RWPE1 (cell line): ENCODE measurements at regions not wholly inside any gene's neighbourhood (a gene's known extent, or its start where the extent isn't known, plus 50 kb on each side); places are given as distances from the start of the nearest gene placed in this dataset.

Experiments used
- CTCF ChIA-PET: fragments of 350-600 bp; sonication (Branson Sonifier 250); formaldehyde crosslinking; extraction: SDS; loops from one replicate; lab custom pipeline; 2021; lab: Yijun Ruan, JAX
- POLR2A ChIA-PET: fragments of 400-600 bp; formaldehyde crosslinking; extraction: SDS; loops from one replicate; lab custom pipeline; 2020; ENCODE audit warnings: antibody characterized with exemption; ENCODE audit not compliant: low non-redundant PET; lab: Yijun Ruan, JAX
- DNase-seq: peaks from one replicate; pipeline ENCODE4 v3.0.0; 2012; ENCODE audit warnings: low spot score
- H3K27ac ChIP-seq: fragments of 450-650 bp; 2 replicates; pipeline ENCODE4 v1.5.1; 2017
- TF ChIP-seq, protein P1 (sequence below): fragments of 450-650 bp; conservative IDR thresholded peaks from 2 replicates; pipeline ENCODE4 v1.5.1; 2017; ENCODE audit warnings: low read depth, mild to moderate bottlenecking

DNA sequence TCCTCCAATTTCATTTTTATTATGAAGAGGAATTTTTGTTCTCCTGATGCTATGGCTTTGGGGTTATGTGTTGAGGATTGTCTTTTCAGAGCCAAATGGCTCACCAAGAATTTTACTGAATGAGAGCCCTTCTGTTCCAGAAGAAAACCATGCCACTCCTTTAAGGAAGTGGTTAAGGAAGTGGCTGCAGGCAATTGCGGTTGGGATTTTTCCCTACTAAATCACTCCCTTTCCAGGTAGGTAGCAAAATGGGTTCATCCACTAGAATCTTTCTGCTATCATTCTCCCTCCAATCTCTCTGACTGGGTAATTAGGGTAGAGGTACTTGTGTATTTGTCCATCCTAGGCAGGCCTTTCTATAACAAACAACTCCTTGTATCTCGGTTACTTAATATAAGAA, 163.1 kb downstream of the TTC8 start:
- TF ChIP-seq, protein P1, sequence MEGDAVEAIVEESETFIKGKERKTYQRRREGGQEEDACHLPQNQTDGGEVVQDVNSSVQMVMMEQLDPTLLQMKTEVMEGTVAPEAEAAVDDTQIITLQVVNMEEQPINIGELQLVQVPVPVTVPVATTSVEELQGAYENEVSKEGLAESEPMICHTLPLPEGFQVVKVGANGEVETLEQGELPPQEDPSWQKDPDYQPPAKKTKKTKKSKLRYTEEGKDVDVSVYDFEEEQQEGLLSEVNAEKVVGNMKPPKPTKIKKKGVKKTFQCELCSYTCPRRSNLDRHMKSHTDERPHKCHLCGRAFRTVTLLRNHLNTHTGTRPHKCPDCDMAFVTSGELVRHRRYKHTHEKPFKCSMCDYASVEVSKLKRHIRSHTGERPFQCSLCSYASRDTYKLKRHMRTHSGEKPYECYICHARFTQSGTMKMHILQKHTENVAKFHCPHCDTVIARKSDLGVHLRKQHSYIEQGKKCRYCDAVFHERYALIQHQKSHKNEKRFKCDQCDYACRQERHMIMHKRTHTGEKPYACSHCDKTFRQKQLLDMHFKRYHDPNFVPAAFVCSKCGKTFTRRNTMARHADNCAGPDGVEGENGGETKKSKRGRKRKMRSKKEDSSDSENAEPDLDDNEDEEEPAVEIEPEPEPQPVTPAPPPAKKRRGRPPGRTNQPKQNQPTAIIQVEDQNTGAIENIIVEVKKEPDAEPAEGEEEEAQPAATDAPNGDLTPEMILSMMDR, result no peak
- no peak overlapping the region; the same call in 1 of the 2 replicates for H3K27ac ChIP-seq
- DNase-seq, result peak; percentile 40
- ChIA-PET POLR2A (no interaction called here), CTCF (no interaction called here)

GRCh38 chr14:88989911-88990310, 165.5 kb downstream of the TTC8 start:
- DNase-seq, result no peak
- no peak overlapping the region for H3K27ac ChIP-seq
- ChIA-PET POLR2A (no interaction called here), CTCF (no interaction called here)
- TF ChIP-seq, protein P1, result no peak

GRCh38 chr14:88990856-88991255, 166.4 kb downstream of the TTC8 start:
- TF ChIP-seq, protein P1, result no peak
- DNase-seq, result no peak
- no peak overlapping the region for H3K27ac ChIP-seq
- ChIA-PET POLR2A (no interaction called here), CTCF (interaction anchor here (0.6 kb wide), 1 partner anchor 1273 kb away, joined by 3 read pairs; no protein-coding TSS in a partner anchor)

DNA sequence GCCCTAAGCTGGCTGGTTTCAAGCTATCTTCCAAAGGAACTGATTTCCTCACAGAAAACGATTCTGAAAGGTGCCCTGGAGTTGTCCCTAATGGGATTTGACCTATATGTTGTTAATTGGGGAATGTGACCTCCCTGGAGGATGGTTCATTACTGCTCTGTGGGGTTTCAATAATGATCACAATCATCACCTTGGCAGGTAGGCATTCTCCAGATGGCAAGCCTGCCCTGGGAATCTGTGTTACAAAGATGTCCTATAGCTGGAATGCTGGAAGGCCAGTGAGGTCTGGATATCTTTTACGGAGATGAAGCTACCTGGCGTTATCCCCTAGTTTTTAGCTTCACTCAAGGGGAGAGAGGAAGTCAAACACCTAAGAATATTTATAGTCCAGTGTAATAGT, 167.6 kb downstream of the TTC8 start:
- no peak overlapping the region for H3K27ac ChIP-seq
- TF ChIP-seq, protein P1, result no peak
- no peak for DNase-seq
- POLR2A ChIA-PET, result no interaction called here
- CTCF ChIA-PET, result no interaction called here

DNA sequence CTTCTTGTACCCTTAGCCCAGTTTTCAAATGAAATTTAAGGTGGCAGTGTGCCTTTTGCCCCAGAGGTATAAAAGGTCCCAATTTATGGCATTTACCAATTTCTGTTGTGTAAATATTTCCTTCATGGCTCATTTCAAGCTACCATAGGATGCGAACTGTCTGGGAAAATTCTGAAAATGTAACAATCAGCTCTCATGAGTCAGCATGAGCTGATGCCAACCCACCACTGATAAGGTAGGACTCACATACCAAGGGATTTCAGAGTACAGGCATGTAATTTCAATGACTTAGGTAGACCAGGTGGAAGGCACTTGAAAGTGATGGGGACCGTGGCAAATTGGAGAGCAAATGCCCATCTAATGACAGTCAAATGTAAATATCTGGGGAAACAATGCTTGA, 169.5 kb downstream of the TTC8 start:
- TF ChIP-seq, protein P1, result no peak
- CTCF ChIA-PET, result no interaction called here
- H3K27ac ChIP-seq, result no peak overlapping the region
- POLR2A ChIA-PET, result no interaction called here
- DNase-seq, result peak; percentile 50

DNA sequence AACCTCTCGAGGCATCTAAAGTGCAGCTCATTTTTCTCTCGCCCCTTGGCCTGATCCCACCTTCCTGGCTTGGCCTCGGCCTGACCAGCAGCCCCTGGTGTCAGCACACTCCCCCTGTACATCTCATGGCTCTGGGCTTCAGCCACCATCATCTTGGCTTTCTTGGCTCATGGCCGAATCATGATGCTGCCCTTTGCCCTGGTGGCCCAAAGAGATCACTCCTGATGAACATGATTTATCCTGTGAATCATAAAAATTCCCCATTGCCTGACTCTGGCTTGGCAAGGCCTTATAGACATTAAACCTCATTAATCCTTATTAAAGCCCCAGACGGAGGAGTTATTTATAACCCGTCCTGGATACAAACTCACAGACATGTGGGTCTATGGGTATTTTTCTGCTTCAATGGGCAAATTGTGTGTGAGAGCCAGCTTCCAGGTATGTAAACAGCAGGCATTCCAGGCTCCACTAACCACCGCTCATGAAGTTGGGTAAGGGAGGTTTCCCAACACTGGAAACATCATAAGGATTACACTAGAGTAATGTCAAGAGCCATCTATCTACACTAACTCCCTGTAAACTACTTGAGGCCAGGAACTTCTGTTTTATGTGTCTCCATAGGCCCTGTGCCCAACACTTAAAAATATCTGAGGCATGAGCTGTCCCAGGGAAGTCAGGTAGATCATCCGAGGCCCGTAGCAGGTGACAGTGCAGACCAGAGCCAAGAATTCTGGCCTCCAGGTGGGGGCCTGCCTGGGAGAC, 171.2 kb downstream of the TTC8 start:
- ChIA-PET POLR2A (no interaction called here), CTCF (no interaction called here)
- TF ChIP-seq, protein P1, result no peak
- DNase-seq, result peak; percentile 26
- H3K27ac ChIP-seq, result peak overlapping the region; percentile 45
